AG04450 (cell line): ENCODE measurements at regions not wholly inside any gene's neighbourhood (a gene's known extent, or its start where the extent isn't known, plus 50 kb on each side); places are given as distances from the start of the nearest gene placed in this dataset.

Experiments used
- CTCF ChIA-PET: fragments of 300-600, 350-600 bp; formaldehyde crosslinking; extraction: SDS; loops from one replicate; lab custom pipeline; 2022; ENCODE audit warnings: antibody characterized with exemption, inconsistent platforms; lab: Charles Lee
- POLR2A ChIA-PET: fragments of 350-600 bp; formaldehyde crosslinking; extraction: SDS; loops from one replicate; lab custom pipeline; 2021; ENCODE audit warnings: antibody characterized with exemption, inconsistent platforms; lab: Yijun Ruan, JAX
- DNase-seq: peaks from one replicate; pipeline ENCODE4 v3.0.0-alpha.2; 2011; ENCODE audit warnings: low read depth, low spot score
- H3K27ac ChIP-seq: one replicate; pipeline ENCODE4 v1.5.1; 2012; ENCODE audit warnings: low read depth, low read length, control low read depth
- H3K27me3 ChIP-seq: one replicate; pipeline ENCODE4 v1.6.0; 2012; ENCODE audit warnings: low read length; ENCODE audit not compliant: control insufficient read depth, insufficient read depth
- H3K4me3 ChIP-seq: 2 replicates; pipeline ENCODE4 v1.5.1; 2011; ENCODE audit warnings: mild to moderate bottlenecking, low read depth, low read length, control low read depth
- H3K9me3 ChIP-seq: 2 replicates; pipeline ENCODE4 v1.5.1; 2012; ENCODE audit warnings: low read length; ENCODE audit not compliant: control insufficient read depth, insufficient read depth
- CTCF ChIP-seq: IDR thresholded peaks from 2 replicates; pipeline ENCODE4 v1.5.1; 2011; ENCODE audit warnings: low read depth, low read length, control low read depth, inconsistent platforms

GRCh38 chr16:54365990-54366634 lies 79.5 kb upstream of the IRX3 start:
- Histone ChIP-seq H3K27me3 (peaks cover 16% of the 10 kb centered on the region), H3K4me3 (no peak overlapping the region), H3K27ac (no peak overlapping the region), H3K9me3 (no peaks in the 10 kb centered on the region)
- ChIA-PET POLR2A (no interaction called here), CTCF (no interaction called here)
- no peak for DNase-seq
- TF ChIP-seq CTCF = no peak

- ChIA-PET POLR2A (interaction anchor here (0.6 kb wide), 1 partner anchor 1079 kb away, joined by 4 read pairs; no protein-coding TSS in a partner anchor), CTCF (interaction anchor here (0.6 to 1.2 kb wide), 2 partner anchors 82 to 92 kb away, joined by 3 read pairs; no protein-coding TSS in a partner anchor)
- Histone ChIP-seq H3K9me3 (no peaks in the 10 kb centered on the region), H3K27ac (no peak overlapping the region), H3K27me3 (peaks cover 4% of the 10 kb centered on the region), H3K4me3 (no peak overlapping the region)
- no peak for DNase-seq
- no peak for TF ChIP-seq CTCF
These were observed 77.2 kb upstream of the IRX3 start for GRCh38 chr16:54363766-54364165.

GRCh38 chr16:54362591-54363206 lies 76.1 kb upstream of the IRX3 start:
- no peak overlapping the region for H3K27ac ChIP-seq
- DNase-seq = no peak
- no peak overlapping the region for H3K4me3 ChIP-seq
- H3K27me3 ChIP-seq = peaks cover 4% of the 10 kb centered on the region
- ChIA-PET POLR2A (no interaction called here), CTCF (interaction anchor here (0.6 to 1.2 kb wide), 2 partner anchors 25 to 81 kb away, joined by 3 read pairs; no protein-coding TSS in a partner anchor)
- H3K9me3 ChIP-seq = no peaks in the 10 kb centered on the region
- no peak for TF ChIP-seq CTCF

GRCh38 chr16:54361246-54361645 lies 74.7 kb upstream of the IRX3 start:
- Histone ChIP-seq H3K27me3 (peaks cover 4% of the 10 kb centered on the region), H3K27ac (no peak overlapping the region), H3K4me3 (no peak overlapping the region), H3K9me3 (no peaks in the 10 kb centered on the region)
- no peak for DNase-seq
- CTCF ChIA-PET = interaction anchor here (0.7 kb wide), 1 partner anchor 12 kb away, joined by 4 read pairs; no protein-coding TSS in a partner anchor
- no peak for TF ChIP-seq CTCF
- POLR2A ChIA-PET = no interaction called here

GRCh38 chr16:54360681-54361080 lies 74.1 kb upstream of the IRX3 start:
- no peak for TF ChIP-seq CTCF
- Histone ChIP-seq H3K9me3 (no peaks in the 10 kb centered on the region), H3K4me3 (no peak overlapping the region), H3K27ac (no peak overlapping the region), H3K27me3 (peaks cover 4% of the 10 kb centered on the region)
- CTCF ChIA-PET = interaction anchor here (0.7 kb wide), 1 partner anchor 12 kb away, joined by 4 read pairs; no protein-coding TSS in a partner anchor
- DNase-seq = no peak
- POLR2A ChIA-PET = no interaction called here
